GM18861 (cell line): ENCODE measurements at regions not wholly inside any gene's neighbourhood (a gene's known extent, or its start where the extent isn't known, plus 50 kb on each side); places are given as distances from the start of the nearest gene placed in this dataset.

Experiments
- ATAC-seq: cut with Tn5 transposase; IDR thresholded peaks from one replicate; pipeline ENCODE4 v1.9.1; 2021; ENCODE audit not compliant: unreplicated experiment

DNA sequence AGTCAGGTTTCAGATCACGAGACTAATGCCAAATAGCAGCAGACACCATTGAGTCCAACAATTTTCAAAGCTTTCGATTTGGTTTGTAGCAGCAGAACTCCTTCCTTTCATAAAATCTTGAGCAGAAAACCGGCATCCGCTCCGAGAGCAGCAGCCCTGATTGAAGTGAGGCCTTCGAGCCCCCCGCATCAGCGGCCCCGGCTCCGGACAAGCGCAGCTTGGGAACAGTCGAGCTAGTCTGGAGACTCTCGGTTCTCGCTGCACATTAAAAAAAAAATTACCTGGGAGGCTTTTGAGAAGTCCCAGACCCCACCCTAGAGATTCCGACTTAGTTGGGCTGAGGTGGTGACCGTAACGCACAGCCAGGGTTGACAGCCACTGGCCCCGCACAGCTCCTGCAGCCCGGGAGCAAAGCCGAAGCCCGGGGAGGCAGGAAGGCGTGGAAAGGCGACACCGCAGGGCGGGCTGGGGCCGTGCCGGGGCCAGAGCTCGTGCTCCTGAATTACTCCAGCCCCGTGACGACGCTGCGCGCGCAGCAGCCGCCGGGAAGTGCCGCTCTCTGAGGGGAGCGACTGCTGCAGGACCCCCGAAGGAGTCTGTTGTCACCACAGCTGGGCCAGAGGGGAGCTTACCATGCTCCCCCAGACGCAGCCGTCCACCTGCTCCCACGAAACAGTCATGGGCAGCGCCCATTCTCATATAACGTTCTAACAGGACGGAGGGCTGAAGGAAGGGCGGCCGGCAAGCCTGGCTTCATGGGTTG, 57.8 kb downstream of the SPATA19 start:
- ATAC-seq: no peak

GRCh38 chr11:133785795-133786340, 59.4 kb downstream of the SPATA19 start:
- no peak for ATAC-seq

DNA sequence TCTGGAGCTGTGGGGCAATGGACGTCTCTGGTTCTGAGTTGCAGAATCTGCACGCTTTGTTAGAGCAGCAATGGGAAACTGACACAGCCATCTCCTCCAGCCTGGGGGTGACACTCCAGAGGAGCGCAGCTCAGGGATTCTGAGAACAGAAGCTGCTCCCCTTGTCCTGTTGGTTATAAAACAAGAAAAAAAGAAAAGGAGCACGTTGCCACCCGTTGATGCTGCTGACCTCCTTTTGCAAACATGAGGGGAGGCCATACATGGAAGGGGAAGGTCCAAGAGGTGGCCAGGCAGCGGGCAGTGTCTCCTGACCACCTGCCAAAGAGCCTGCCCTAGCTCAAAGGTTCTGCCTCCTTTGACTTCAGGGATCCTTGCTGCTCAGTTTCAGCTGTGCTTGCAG, 61.0 kb downstream of the SPATA19 start:
- no peak for ATAC-seq

DNA sequence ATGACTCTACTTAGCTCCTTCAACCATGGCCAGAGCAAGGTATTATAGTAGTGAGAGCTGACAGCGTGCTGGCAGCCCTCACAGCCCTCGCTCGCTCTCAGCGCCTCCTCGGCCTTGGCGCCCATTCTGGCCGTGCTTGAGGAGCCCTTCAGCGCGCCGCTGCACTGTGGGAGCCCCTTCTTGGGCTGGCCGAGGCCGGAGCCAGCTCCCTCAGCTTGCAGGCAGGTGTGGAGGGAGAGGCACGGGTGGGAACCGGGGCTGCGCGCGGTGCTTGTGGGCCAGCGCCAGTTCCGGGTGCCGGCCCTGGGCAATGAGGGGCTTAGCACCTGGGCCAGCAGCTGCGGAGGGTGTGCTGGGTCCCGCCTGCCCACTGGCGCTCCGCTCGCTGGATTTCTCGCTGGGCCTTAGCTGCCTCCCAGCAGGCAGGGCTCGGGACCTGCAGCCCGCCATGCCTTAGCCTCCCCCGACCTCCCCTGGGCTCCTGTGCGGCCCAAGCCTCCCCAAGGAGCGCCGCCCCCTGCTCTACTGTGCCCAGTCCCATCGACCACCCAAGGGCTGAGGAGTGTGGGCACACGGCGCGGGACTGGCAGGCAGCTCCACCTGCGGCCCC, 63.1 kb downstream of the SPATA19 start:
- no peak for ATAC-seq

DNA sequence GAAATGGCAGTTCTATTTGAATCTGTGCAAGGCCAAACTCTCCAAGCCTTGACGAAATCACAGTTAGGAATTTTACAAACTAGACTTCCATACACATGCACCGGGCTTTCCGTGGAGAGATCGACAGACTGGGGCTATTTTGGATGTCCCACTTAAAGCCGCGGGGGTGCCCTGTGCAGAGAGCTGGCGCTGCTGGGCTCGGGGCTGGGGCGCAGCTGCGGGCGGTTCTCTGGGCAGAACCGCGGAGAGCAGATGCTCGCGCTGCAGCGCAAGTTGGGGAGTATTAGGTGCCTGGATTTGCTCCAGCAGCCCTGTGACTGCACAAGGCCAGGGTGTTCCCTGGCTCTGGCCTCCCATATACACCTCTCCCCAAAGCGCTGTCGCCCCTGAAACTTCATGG, 67.2 kb downstream of the SPATA19 start:
- ATAC-seq: no peak

GRCh38 chr11:133776671-133777367, 68.5 kb downstream of the SPATA19 start:
- no peak for ATAC-seq

DNA sequence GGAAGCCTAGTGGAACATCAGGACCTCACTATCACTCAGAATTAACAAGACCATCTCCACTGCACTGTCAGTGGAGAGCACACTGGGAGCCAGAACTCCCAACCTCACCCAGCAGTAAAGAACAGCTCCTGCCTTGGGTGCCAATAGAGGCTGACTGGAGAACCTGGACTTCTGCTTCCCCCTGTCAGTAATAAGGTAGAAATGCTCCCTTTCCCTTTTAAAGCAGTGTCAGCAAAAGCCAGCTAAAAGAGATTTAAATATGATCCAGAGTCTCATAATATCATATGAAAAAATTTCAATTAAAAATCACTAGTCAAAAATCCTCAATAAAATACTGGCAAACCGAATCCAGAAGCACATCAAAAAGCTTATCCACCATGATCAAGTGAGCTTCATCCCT, 82.8 kb downstream of the SPATA19 start:
- no peak for ATAC-seq

DNA sequence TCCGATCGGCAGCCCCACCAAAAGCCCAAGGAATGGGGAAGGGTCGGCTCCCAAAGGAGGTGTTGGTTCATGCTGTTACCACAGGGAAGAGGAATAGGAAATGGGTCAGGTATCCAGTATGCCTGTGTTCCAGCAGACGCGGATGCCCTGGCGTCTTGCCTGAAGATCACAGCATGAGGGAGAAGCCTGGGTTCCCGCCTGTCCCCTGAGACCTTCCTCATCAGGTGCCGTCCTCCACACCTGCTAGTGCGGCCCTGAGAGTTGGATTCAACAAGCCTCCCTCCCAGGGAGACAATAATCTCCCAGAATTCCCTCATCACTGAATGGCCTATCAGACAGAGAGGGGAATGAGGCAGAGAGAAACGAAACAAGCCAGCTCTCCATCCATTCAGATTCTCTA, 92.2 kb downstream of the SPATA19 start:
- no peak for ATAC-seq

GRCh38 chr11:133749841-133750240, 95.5 kb downstream of the SPATA19 start:
- no peak for ATAC-seq

DNA sequence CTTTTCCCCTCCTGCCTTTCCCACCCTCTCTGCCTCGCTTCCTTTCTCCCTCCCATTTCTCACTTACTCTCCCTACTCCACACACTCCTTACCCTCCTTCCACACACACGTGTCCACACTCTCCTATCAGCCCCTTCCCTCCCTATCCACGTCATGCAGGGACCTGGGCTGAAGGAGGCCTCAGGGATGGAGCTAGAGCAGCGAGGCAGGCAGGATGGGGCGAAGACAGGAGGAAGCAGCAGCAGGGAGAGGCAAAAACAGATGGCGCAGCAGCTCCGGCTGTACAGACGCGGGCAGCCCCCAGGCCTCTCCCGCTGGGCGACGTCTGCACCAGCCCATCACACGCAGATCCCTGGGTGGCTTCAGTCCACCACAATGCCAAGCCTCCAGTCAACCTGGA, 97.9 kb downstream of the SPATA19 start:
- no peak for ATAC-seq

- no peak for ATAC-seq
Measured at GRCh38 chr11:133746663-133747306, 98.5 kb downstream of the SPATA19 start.

DNA sequence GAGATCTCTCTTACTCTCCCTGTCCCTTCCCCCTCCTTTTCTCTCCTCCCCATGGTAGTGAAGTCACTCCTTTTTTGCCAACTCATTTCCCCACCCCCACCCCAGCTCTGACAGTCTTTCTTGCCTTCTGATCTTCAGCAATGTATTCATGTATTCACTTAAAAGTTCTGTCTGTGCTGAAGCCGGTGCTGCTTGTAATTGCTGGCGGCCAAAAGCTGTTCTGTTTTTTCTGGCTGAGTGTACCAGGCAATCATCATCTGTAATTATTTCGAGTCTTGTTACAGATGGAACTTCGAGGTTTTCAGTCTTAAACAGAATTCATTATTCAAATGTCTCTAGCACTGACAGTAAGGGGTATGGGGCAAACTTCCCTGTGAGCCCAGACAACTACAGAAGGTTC, 99.5 kb downstream of the SPATA19 start:
- ATAC-seq: no peak

- no peak for ATAC-seq
Measured at GRCh38 chr11:133742353-133742752, 103.0 kb downstream of the SPATA19 start.

DNA sequence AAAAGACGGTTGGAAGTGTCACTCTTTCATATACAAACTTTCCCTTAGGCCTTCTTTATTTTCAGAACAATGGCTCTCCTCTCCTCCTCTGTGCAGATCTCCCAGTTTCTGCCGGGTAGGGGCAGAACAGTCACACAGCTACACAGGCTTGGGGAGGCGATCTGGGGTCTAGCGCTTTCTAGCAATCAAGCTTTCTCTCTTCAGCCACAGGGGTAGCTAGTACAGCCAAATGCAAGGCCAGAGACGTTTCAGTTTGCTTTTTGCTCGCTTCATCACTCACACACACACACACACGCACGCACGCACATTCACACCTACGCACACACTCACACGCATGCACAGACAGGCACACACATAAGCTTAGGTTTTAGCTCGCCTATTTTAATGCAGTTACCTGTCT, 104.3 kb downstream of the SPATA19 start:
- no peak for ATAC-seq

DNA sequence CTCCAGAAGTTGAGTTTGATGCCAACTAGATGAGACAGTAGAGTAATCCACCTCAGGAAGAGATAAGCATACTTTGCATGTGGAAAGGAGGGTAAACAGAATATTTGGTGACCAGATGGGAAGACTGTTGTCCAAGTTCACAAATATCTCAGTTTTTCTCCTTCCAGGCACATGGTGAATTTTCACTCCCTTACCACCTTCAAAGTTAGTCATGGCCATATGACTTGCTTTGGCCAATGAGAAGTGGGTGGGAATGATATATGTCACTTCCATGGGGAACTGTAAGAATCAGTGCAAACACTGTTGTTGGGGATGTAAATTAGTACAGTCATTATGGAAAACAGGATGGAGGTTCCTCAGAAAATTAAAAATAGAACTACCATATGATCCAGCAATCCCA, 105.8 kb downstream of the SPATA19 start:
- ATAC-seq: no peak

- ATAC-seq: no peak
Measured at GRCh38 chr11:133738624-133739023, 106.7 kb downstream of the SPATA19 start.

- no peak for ATAC-seq
Measured at GRCh38 chr11:133733631-133734030, 111.7 kb downstream of the SPATA19 start.

DNA sequence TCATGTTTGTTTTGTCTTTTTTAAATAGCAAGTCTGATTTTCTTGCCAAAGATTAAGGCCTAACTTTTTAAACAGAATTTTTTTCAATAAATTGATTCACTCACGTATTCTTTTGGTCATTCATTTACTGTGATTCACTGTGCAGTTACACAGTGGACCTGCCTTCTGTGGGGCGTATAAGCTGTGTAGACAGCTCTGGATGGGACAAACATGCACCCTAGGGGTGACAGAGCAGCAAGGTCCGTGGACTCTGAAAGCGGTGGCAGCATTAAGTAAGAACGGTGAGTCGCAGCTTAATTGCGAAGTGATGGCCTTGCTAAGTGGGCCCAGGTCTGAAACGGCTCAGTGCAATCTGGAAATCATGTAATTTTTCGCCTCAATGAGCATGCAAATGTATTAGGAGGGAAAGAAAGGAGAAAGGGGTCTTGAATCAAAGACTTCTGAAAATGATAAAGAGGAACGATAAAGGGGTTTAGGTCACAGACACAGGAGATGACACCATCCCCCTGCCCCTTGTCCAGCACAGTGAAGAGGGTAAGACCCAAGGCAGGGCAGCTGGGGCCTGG, 113.1 kb downstream of the SPATA19 start:
- ATAC-seq: no peak

DNA sequence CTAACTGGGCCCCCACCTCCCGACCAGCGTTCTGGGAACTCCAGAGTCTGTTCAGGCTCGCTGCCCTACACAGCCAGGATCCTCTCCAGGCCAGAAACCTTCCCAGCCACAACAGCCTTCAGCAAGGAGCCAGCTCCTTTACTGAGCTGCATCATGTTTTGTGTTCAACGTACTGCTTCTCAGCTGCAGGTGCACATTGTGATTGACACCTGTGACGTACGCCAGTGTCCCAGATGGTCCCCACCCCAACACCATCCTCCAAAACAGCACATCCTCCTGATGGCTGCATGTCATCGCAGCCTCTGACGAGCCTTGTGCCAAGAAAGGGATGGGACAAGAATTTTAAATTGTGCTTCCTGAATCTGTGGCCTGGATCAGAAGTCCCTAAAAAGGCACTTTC, 117.5 kb downstream of the SPATA19 start:
- no peak for ATAC-seq

DNA sequence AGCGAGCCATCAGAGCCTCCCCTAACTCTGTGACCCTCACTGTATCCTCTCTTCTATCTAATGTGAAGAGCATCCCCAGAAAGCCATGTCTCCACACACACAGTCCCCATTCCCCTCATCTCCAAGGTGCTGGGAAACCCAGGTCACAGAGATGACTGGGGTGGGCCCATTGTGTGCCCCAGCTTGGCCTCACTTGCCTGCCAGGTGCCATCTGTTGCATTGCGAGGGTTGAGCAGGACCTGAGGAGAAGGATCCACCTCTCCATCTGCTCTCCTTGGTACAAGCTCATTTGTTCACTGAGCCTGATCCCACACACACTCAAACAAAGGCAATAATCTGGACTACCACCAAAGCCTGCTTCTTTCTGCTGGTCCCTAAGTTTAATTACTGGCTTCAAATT, 118.8 kb downstream of the SPATA19 start:
- no peak for ATAC-seq

DNA sequence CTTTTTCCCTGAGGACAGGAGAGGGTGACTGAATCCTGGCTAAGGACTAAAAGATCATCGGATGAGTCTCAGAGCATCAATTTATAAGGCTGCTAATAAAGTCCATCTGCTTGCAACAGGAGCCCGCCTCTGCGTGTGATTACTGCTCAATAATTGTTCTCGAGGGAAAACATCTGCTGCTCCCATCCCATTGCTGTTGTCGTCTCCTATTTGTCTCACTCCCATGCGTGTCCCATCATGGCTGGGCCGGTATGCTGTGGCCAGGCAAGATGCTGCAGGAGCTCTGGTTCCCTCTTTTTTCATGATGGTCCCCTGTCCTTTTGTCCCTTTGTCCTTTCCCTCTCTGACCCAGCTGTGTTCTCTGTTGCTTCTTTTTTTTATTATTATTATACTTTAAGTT, 121.2 kb downstream of the SPATA19 start:
- no peak for ATAC-seq
